Breast epithelium (tissue), 3 donors: ENCODE measurements at regions not wholly inside any gene's neighbourhood (a gene's known extent, or its start where the extent isn't known, plus 50 kb on each side); places are given as distances from the start of the nearest gene placed in this dataset.
"Not testable (repeated sequence)": the region's sequence is repeated elsewhere in the genome, so short reads cannot be mapped to it uniquely, and the experiment has no call there.

Experiments
- CTCF ChIP-seq, 3 donors: fragments of 450-650 bp; IDR thresholded peaks; one replicate each; pipeline ENCODE4 v1.5.1; 2016 to 2017; ENCODE audit warnings: antibody characterized with exemption in 3 of 3, mild to moderate bottlenecking in 3 of 3, moderate library complexity in 3 of 3
- POLR2A ChIP-seq: fragments of 450-650 bp; IDR thresholded peaks from one replicate; pipeline ENCODE4 v1.6.1; 2016; ENCODE audit warnings: antibody characterized with exemption, mild to moderate bottlenecking, moderate library complexity
- POLR2AphosphoS5 ChIP-seq, 3 donors: sonication (generic); formaldehyde crosslinking; IDR thresholded peaks; one replicate each; pipeline ENCODE4 v1.6.1; 2017; ENCODE audit warnings: antibody characterized with exemption in 3 of 3

- TF ChIP-seq CTCF (IDR thresholded peaks at IDR 0.05); POLR2A; POLR2AphosphoS5 (IDR thresholded peaks at IDR 0.05): not testable (repeated sequence)
Observed at GRCh38 chr17:36852478-36852877, 84.8 kb upstream of the LHX1 start.
